VCaP (cell line): ENCODE measurements at regions not wholly inside any gene's neighbourhood (a gene's known extent, or its start where the extent isn't known, plus 50 kb on each side); places are given as distances from the start of the nearest gene placed in this dataset.

ENCODE experiments used
- H3K27ac ChIP-seq: fragments of 450-650 bp; 2 replicates; pipeline ENCODE4 v1.5.1; 2017
- TF ChIP-seq, protein P1 (sequence below): fragments of 450-650 bp; conservative IDR thresholded peaks from 2 replicates; pipeline ENCODE4 v1.5.1; 2017; ENCODE audit warnings: mild to moderate bottlenecking, moderate library complexity

DNA sequence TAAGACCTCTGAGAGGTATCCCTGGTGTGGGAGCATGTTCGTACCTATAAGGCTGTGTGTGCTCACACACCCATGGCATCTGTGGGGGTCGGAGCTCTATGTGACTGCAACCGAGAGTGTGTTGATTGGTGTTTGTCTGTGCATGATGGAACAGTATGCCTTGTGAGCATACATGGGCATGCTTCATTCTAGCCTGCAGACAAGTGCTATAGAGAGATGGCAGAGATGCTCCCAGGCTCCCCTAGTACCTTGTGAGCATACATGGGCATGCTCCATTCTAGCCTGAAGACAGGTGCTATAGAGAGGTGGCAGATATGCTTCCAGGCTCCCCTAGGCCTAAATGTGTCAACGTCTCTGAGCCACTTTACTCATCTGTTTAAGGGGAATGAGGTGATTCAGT lies 447.5 kb downstream of the INSC start:
- H3K27ac ChIP-seq = no peak overlapping the region
- TF ChIP-seq, protein P1, sequence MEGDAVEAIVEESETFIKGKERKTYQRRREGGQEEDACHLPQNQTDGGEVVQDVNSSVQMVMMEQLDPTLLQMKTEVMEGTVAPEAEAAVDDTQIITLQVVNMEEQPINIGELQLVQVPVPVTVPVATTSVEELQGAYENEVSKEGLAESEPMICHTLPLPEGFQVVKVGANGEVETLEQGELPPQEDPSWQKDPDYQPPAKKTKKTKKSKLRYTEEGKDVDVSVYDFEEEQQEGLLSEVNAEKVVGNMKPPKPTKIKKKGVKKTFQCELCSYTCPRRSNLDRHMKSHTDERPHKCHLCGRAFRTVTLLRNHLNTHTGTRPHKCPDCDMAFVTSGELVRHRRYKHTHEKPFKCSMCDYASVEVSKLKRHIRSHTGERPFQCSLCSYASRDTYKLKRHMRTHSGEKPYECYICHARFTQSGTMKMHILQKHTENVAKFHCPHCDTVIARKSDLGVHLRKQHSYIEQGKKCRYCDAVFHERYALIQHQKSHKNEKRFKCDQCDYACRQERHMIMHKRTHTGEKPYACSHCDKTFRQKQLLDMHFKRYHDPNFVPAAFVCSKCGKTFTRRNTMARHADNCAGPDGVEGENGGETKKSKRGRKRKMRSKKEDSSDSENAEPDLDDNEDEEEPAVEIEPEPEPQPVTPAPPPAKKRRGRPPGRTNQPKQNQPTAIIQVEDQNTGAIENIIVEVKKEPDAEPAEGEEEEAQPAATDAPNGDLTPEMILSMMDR = no peak

DNA sequence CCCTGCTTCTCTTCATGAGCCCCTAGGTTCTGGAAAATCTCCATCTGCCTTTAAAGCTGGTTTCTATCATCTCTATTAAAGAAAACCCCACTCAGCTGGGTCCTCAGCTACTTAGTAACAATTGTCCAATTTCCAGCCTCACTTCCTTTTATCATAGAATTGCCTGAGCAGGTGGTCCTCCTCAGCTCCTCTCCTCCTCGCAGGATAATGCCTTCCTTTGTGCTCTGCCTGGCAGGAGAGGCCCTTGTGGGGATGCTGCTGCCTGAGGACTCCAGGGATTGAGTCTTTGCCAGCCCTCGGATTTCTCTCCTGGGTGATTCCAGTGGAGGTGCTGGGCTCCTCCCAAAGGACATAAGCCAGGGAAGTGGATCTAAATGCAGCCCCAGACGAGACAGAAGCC lies 448.3 kb downstream of the INSC start:
- TF ChIP-seq, protein P1 = no peak

DNA sequence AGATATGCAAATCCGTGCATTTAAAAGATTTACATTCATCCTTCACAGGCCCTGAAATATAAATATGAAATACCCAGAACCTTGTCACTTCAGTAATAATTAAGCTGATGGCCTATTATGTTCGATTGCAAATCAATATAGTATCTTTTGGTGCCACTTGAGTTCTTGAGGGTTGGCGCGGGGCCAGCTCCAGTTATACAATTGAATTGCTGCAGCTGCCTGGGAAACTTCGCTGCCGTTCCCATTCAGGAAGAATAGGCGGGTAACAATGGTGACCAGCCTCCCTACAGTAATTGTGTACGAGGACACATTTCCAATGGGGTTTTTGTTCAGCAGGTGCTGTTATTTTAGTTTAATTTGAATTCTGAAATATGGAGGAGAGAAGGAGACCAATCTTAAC lies 451.2 kb downstream of the INSC start:
- TF ChIP-seq, protein P1 = no peak
- H3K27ac ChIP-seq = no peak overlapping the region

More for the DNA sequence above, 448.3 kb downstream of the INSC start:
- H3K27ac ChIP-seq = no peak overlapping the region

DNA sequence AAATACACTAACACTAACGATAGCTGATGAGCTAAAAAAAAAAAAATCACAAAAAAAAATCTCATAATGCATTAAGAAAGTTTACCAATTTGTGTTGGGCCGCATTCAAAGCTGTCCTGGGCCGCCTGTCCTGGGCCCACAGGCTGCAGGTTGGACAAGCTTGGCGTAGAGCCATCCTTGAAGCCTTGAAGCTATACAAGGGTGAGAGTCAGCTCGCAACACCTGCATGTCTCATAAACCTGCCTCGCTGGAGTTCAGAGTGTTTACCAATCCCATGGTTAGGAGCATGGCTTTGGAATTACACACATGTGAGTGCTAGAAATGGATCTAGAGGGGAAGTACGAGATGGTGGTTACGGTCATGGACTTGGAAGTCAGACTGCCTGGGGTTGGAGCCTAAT lies 453.7 kb downstream of the INSC start:
- TF ChIP-seq, protein P1 = no peak
- no peak overlapping the region for H3K27ac ChIP-seq

DNA sequence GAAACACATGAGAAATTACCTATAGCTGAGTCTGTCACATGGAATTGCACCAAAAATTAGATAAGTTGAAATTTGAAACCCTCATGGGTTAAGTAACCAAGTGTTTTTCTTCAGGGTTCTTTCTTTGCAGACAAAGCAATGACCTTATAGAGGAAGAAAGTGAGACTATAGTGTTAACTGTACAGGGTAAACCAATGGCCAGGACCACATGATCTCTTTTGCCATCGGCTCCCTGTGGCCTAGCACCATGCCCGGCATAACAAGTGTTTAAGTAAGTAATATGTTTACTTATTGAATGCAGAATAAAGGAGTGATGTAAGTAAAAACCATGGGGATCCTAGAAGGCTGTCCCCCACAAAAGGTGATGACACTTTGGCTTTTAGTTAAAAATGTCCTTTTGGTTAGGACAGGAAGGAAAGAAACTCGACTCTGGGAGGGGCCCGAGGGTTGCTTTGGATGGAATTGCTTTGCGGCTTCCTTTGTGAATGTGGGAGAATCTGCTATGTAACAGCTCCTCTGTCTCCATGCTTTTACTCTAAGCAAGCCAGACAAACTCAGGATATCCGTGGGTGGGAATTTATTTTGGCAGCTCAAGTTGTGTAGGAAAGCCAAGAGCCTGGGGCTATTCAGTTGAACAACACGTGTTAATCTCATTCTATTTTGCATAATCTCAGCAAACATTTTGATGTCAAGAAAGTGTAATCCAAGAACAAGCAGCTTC lies 454.7 kb downstream of the INSC start:
- TF ChIP-seq, protein P1 = no peak

DNA sequence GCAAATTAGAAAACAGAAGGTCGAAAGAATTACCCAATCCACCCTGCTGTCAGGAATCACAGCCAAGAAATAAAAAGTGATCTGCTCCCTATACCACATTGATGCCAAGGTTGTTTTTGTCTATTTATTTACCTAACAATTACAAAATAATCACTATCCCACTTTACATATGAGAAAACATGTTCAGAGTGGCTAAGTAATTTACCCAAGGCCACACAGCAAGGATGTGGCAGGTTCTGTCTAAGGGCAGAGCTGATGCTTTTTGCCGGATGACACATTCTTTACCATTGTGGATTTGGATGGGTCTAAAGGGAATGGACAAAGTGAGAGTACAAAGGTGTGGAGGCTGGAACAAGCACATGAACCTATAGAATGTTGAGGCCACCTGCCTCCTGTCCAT lies 460.7 kb downstream of the INSC start:
- TF ChIP-seq, protein P1 = no peak
- no peak overlapping the region for H3K27ac ChIP-seq

More for the DNA sequence above, 454.7 kb downstream of the INSC start:
- peak overlapping the region; percentile 10; the same call in 1 of the 2 replicates for H3K27ac ChIP-seq

DNA sequence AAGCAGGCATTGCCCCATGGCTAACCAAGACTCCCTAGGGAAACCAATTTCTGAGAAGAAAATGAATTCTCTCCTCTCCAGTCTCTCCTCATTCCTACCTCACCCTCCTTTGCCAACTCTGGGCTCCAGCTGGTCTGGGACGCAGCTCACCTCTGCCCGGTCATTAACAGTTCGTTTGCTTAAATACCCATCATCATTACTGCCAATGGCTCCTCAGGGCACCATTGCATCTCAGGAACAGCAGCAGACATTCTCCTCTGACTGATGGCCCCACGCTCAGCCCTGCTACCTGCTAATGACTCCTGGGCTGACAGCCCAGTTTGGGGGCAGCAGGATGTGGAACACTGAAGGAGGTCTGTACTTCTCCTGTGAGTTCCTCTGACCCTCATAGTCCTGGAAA lies 462.0 kb downstream of the INSC start:
- no peak overlapping the region for H3K27ac ChIP-seq
- TF ChIP-seq, protein P1 = no peak
